SK-MEL-5 (cell line): ENCODE measurements at regions not wholly inside any gene's neighbourhood (a gene's known extent, or its start where the extent isn't known, plus 50 kb on each side); places are given as distances from the start of the nearest gene placed in this dataset.
"Not testable (repeated sequence)": the region's sequence is repeated elsewhere in the genome, so short reads cannot be mapped to it uniquely, and the experiment has no call there.

Source experiments
- DNase-seq: peaks from one replicate; pipeline ENCODE4 v3.0.0-alpha.2; 2016; ENCODE audit warnings: low read depth, low spot score
- in situ Hi-C: cut with HindIII; loops from 2 replicates; pipeline ENCODE4 v1.10.0; 2016; ENCODE audit warnings: low sequenced_read_pairs, high pct_unique_total_duplicates, low pct_unique_long_range_greater_than_20kb

DNA sequence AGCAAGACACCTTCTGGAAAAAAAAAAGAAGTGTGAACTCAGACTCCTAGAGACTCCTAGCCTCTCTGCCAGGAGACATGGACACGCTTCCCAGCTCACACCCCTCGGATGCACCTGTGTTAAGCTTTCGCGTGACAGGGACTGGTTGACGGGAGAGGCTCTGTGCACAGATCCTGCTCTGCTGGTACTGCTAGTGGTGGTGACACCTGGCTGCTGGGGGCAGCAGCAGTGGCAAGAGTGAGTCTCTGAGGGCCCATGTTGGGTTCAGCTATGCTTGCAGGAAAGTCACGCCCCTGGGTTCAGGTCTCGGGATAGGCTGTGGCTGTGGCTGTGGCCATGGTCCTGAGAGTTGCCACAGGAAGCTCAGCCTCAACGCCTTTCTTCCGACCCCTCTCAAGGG lies 81.1 kb downstream of the XRCC2 start:
- no peak for DNase-seq
- in situ Hi-C loops = no loop called here

DNA sequence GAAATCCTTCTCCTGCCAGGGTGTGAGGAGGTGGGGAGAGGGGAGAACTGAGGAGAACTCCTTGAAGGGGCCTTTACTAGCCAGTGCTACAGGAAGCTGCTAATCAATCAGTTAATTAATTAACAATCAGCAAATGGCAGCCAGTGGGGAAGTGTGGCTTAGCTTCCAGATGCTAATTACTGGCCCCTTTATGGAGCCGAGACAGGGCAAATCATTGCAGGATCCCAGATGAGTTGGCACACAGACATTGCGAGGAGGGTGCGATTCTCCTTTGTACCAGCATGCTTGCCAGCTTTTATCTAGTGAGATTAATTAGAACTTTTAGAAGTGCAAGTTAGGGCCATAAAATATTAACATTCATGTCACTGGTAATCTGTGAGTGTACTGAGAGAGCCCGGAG lies 84.0 kb downstream of the XRCC2 start:
- in situ Hi-C loops = no loop called here
- DNase-seq = no peak

DNA sequence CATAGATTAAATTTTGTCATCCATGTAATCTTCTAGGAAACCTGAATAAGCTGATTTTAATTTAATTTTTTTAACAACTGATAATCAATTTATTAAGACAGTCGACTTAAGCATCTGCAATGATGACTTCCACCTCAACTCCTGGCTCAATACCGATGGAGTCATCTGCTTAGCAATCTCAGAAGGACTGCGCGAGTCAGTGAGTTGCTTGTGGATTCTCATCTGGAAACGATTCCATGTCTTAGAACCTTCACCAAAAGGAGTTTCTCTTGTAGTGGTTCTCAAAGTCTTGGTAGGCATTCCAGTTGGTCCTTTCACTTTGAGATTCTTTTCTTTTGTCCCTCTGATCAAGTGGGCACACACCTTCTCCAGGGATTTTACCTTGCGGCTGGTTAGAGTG lies 85.5 kb downstream of the XRCC2 start:
- in situ Hi-C loops = no loop called here
- DNase-seq = no peak

GRCh38 chr7:152589821-152590220 lies 86.1 kb downstream of the XRCC2 start:
- in situ Hi-C loops, DNase-seq: not testable (repeated sequence)

DNA sequence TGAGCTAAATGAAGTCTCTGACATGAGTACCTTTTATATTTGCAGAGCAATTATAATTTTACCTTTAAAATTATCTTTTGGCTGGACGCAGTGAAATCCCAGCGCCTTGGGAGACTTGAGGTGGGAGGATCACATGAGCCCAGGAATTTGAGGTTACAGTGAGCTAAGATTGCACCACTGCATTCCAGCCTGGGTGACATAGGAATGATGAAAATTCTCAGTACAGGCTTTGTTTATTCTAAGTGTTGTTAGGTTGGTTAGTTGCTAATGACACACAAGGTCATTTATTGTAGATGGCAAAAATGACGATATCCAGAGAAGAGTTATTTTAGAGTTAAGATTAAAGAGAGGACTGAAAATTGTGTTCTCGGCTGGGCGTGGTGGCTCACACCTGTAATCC lies 87.6 kb downstream of the XRCC2 start:
- DNase-seq = peak; percentile 45
- in situ Hi-C loops = no loop called here

GRCh38 chr7:152587366-152587765 lies 88.6 kb downstream of the XRCC2 start:
- in situ Hi-C loops = no loop called here

GRCh38 chr7:152583006-152583405 lies 92.9 kb downstream of the XRCC2 start:
- in situ Hi-C loops = no loop called here
- DNase-seq = no peak

More at GRCh38 chr7:152587366-152587765, 88.6 kb downstream of the XRCC2 start:
- DNase-seq = no peak

DNA sequence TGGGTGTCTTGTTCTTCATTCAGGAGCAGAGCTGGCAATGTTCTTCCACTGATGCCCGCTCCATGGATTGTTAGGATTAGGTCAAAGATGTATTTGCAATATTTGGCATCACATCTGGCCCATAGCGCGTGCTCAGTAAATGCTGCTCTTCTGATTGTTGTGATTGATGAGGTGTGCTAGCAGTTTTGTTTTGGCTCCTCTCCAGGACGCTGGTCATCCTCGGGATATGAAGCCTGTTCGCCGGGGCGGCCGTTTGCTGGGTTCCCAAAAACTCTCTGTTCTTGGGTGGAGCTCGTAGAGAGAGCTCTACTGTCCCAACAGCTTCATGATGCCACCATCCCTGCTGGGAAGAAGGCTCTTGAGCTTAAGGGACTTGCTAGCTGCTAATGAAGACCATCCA lies 96.9 kb downstream of the XRCC2 start:
- DNase-seq = no peak
- in situ Hi-C loops = no loop called here

GRCh38 chr7:152577339-152577738 lies 98.6 kb downstream of the XRCC2 start:
- DNase-seq = no peak
- in situ Hi-C loops = no loop called here

DNA sequence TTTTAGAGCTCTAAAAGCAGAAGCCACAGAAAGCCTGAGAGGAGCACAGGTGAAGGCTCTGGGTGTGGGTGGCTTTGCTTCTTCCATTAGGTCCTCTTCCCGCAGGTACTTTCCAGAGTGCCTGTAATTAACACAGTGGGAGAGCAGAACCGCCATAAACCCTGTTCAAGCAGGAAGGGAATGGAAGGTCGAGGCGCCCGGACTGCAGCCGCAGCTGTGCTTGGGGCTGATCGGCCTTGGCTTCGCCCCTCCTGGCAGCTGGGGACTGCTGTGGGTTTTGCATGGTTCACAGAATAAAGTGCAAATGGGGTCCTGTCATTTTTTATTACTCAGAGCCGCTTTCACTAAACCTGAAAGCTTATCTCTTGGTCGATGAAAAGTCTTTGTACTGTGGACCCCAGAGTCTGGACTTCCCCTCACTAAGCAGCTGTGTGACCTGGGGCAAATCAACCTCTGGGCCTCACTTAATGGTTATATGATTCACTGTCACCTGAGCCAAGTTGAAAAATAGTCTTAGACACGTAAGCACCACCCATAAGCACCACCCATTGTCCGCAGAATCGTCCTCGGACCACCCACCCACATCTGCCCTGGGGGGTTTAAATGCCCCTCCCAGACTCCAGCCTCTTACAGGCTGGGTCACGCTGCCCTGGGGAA lies 100.9 kb downstream of the XRCC2 start:
- DNase-seq = no peak
- in situ Hi-C loops = no loop called here

DNA sequence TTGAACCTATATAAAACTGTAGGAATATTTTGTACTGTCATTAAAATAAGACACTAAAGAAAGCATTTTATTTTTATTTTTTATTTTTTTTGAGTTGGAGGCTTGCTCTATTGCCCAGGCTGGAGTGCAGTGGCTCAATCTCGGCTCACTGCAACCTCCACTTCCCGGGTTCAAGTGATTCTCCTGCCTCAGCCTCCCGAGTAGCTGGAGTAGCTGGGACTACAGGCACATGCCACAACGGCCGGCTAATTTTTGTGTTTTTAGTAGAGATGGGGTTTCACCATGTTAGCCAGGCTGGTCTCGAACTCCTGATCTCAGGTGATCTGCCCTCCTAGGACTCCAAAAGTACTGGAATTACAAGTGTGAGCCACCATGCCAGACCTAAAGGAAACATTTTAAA lies 102.8 kb downstream of the XRCC2 start:
- DNase-seq, in situ Hi-C loops: not testable (repeated sequence)

GRCh38 chr7:152572101-152572500 lies 103.8 kb downstream of the XRCC2 start:
- DNase-seq = no peak
- in situ Hi-C loops = no loop called here

- in situ Hi-C loops = no loop called here
Observed at GRCh38 chr7:152571068-152571467, 104.9 kb downstream of the XRCC2 start.

GRCh38 chr7:152568972-152569371 lies 107.0 kb downstream of the XRCC2 start:
- in situ Hi-C loops = no loop called here
- DNase-seq = no peak

More at GRCh38 chr7:152571068-152571467, 104.9 kb downstream of the XRCC2 start:
- no peak for DNase-seq

DNA sequence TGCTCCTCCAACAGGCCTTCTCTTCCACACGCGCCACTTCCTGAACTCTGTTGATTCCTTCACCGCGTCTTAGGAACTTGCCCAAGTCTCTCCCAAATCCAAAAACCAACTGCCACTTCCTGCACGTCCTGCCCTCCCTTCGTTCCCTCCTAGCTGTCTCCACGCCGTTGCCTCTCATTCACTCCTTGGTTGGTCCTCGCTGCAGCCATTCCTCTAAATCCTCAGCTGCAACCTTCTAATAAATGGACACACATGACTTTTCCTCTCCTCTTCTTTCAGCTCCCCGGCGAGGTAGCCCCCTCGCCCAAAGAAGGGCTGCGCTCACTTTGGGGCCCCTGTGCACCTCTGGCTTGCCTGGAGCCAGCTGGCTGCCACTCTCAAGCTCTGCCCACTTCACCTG lies 110.2 kb downstream of the XRCC2 start:
- DNase-seq = no peak
- in situ Hi-C loops = no loop called here

- in situ Hi-C loops = no loop called here
- no peak for DNase-seq
Observed at GRCh38 chr7:152564656-152565250, 111.2 kb downstream of the XRCC2 start.

GRCh38 chr7:152556013-152556755 lies 119.8 kb downstream of the XRCC2 start:
- no peak for DNase-seq
- in situ Hi-C loops = no loop called here

DNA sequence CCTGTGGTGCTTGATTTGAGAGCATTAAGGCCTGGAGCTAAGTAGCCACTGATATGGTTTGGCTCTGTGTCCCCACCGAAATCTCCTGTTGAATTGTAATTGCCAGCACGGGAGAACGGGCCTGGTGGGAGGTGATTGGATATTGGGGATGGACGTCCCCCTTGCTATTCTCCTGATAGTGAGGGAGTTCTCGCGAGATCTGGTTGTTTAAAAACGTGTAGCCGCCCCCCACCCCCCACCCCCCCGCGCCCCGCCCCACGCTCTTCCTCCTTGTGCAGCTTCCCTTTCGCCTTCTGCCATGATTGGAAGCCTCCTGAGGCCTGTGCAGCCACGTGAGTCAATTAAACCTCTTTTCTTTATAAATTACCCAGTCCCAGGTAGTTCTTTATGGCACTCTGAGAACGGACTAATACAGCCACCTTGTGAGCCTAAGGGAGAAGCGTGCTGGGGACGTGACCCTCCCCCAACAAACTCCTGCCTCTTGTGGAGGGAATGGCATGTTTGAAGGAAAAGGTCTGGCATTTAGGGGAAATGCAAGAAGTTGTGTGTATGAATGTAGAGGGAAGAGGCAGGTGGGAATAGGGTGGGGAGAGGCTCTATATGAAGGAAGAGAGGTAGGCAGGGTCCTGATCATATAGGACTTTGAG lies 118.0 kb upstream of the KMT2C start:
- DNase-seq = no peak
- in situ Hi-C loops = no loop called here
